ENCODE measurements at regions not wholly inside any gene's neighbourhood (a gene's known extent, or its start where the extent isn't known, plus 50 kb on each side); places are given as distances from the start of the nearest gene placed in this dataset.

DNA sequence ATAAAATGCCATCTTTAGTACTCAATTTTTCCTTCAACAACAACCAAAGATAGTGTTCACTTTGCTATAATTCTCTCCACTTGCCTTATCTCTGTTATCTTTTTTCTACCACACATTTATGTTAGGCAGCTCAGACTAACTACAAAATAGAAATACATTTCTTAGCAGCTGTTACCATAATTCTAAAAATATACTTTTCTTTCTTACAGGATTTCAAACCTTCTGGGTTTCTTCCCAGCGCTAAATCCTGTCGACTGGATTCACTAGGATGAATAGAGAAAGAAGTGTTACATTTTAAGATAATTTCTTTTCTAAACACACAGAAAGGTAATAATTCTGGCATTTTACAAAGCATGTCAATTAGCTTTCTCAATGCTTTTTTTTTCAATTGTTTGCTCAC is 105.5 kb upstream of the GK2 start:
- no peak for FAIRE-seq
- no peak for DNase-seq (ENCODE audit: insufficient read length, low spot score)
- TF ChIP-seq, protein P1, sequence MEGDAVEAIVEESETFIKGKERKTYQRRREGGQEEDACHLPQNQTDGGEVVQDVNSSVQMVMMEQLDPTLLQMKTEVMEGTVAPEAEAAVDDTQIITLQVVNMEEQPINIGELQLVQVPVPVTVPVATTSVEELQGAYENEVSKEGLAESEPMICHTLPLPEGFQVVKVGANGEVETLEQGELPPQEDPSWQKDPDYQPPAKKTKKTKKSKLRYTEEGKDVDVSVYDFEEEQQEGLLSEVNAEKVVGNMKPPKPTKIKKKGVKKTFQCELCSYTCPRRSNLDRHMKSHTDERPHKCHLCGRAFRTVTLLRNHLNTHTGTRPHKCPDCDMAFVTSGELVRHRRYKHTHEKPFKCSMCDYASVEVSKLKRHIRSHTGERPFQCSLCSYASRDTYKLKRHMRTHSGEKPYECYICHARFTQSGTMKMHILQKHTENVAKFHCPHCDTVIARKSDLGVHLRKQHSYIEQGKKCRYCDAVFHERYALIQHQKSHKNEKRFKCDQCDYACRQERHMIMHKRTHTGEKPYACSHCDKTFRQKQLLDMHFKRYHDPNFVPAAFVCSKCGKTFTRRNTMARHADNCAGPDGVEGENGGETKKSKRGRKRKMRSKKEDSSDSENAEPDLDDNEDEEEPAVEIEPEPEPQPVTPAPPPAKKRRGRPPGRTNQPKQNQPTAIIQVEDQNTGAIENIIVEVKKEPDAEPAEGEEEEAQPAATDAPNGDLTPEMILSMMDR (IDR thresholded peaks at IDR 0.05; ENCODE audit: insufficient read depth, missing control alignments): no peak

DNA sequence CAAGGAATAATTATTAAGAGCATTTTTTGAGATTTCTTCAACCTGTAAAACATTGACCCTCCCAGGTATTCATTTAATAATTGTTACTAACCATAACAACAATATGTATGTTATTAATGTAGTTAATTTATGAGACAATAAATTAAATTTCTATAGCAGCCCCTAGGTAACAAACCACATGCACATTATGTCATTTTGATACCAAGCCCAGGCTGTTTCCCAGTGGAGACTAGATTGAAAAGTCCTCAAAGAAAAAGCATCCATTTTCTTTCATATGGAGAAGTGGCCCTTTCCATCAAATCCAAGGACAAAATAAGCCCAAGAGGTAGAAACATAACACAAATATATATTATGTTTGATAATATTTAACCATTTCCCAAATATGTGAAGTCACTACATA is 104.3 kb upstream of the GK2 start:
- no peak for DNase-seq (ENCODE audit: insufficient read length, low spot score)
- TF ChIP-seq, protein P1 (IDR thresholded peaks at IDR 0.05; ENCODE audit: insufficient read depth, missing control alignments): no peak
- FAIRE-seq: no peak

DNA sequence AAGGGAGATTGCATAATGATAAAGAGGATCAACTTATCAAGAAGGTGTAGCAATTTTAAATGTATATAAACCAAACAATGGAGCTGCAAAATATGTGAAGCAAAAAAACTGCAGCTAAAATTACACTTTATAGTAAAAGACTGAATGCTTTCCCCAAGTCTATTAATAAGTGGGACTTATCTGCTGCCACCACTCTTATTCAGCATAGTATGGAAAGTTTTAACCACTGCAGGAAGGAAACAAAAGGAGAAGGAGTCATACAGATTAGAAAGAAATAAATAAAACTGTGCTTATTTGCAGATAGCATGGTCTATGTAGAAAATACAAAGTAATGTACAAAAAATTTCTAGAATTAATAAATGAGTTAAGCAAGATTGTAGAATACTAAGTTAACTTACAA is 94.1 kb upstream of the GK2 start:
- FAIRE-seq (no peak), DNase-seq (ENCODE audit: insufficient read length, low spot score) (no peak)
- TF ChIP-seq, protein P1 (IDR thresholded peaks at IDR 0.05; ENCODE audit: insufficient read depth, missing control alignments): no peak

DNA sequence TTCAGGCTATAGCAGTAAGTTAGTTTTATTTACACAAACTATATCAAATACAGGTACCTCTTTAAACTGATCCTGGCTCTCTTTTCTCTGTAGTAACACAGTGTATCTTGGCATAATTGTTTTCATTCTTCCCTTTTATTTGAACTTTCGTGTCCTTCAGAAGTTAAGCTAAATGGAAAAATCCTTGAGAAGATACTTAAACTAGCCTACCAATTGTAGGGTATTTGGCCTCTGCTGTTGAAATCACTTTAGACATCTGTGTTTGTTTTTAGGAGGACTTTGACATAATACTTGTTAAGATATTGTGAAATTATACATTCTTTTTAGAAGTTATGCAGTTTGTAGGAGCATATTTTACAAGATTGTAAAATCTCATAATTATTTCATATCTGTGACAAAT is 90.3 kb upstream of the GK2 start:
- TF ChIP-seq, protein P1 (IDR thresholded peaks at IDR 0.05; ENCODE audit: insufficient read depth, missing control alignments): no peak
- DNase-seq (ENCODE audit: insufficient read length, low spot score) (no peak), FAIRE-seq (no peak)

DNA sequence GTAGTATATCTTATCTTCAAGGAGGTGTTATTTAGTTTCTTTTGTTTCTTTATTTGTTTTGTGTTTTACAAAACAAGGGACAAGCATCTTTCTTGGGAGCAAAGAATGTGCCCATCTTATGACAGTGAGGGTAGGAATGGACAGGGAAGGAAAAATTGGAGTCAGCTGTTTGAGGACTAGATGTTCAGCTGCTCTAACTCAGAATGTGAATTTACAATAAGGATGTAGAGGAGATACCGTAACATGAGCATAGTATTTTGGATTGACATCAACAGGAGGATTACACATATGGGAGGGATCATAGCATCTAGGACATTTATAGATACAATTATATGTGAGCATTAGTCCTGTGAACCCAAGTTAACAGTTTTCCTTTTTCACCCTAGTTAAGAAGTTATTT is 89.0 kb upstream of the GK2 start:
- FAIRE-seq: peak; percentile 38

DNA sequence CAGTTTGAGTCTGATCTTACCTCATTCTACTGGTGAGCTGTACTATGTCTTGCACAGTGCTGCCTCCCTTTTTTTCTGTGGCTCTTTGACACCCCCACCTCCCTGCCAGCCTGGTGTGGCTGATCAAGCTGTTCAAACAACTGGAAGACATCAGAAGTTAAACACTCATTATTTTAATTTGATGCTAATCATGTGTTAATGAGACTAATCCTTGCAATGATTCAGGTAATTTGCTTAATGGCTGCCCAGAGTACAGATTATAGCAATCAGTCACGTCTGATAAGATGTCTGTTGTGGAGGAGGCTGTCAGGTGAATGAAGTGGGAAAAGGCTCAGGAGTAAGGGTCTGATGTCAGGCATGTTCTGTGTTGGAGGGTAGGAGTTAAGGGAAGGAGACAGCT is 87.4 kb upstream of the GK2 start:
- TF ChIP-seq, protein P1 (IDR thresholded peaks at IDR 0.05; ENCODE audit: insufficient read depth, missing control alignments): no peak
- FAIRE-seq (peak; percentile 41), DNase-seq (ENCODE audit: insufficient read length, low spot score) (peak; percentile 6)

More for the DNA sequence above, 89.0 kb upstream of the GK2 start:
- TF ChIP-seq, protein P1 (IDR thresholded peaks at IDR 0.05; ENCODE audit: insufficient read depth, missing control alignments): no peak
- no peak for DNase-seq (ENCODE audit: insufficient read length, low spot score)

DNA sequence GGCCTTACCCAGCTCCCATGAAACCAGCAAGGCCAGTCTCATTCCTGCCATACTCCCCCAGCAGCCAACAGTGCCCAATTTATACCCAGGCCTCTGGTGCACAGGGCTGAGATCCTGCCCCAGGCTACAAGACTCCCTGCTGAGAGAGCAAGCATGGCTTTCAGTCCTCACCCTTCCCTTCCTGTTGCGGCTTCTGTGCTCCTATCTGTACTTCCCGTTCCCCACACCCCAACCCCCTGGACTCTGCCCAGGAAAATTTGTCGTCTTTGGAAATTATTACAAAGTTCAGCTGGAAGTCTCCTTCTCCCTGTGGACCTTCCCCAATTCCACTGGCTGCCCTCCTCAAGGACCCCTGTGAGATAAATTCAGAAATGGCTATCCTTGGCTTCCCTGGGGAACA is 84.1 kb upstream of the GK2 start:
- DNase-seq (ENCODE audit: insufficient read length, low spot score) (no peak), FAIRE-seq (no peak)
- TF ChIP-seq, protein P1 (IDR thresholded peaks at IDR 0.05; ENCODE audit: insufficient read depth, missing control alignments): no peak
